Left colon (tissue), 2 donors: ENCODE measurements at regions not wholly inside any gene's neighbourhood (a gene's known extent, or its start where the extent isn't known, plus 50 kb on each side); places are given as distances from the start of the nearest gene placed in this dataset.

Source experiments
- ATAC-seq: fragments of 200-7000 bp; cut with Tn5 transposase; one replicate; pipeline ENCODE4 v1.9.1; 2020; ENCODE audit warnings: mild to moderate bottlenecking, moderate library complexity
- DNase-seq, 2 donors: peaks; one replicate each; pipeline ENCODE4 v3.0.0-alpha.2; 2020
- intact Hi-C, 2 donors: fragments of 100-400 bp; cut with DNase I in 1 of 2; cut with micrococcal nuclease in 1 of 2; formaldehyde crosslinking; loops; one replicate each; pipeline versions ENCODE4 v1.11.2 to v1.14.0; 2022; cut with DNase I, micrococcal nuclease
- donor health status: DM: no; HTN: no; CAD: no.
- donor health status: DM: yes; HTN: yes; CAD: no.

DNA sequence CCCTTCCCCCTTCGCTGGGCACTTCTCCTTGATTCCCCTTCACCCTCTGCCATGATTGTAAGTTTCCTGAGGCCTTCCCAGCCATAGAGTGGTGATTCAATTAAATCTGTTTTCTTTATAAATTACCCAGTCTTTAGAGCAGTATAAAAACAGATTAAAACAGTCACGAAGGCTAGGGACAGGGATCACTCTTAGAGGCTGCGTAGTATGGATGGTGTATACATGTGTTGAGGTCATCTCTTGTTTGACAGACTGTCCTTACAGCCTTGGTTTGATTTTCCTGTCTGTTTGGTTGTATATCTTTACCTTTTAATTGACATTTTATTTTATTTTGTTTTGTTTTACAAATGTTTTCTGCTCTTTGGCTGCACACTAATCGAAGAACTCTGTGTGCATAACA, 1155.7 kb upstream of the CDH18 start:
- no peak for DNase-seq
- ATAC-seq = no peak
- intact Hi-C loops = no loop called here

DNA sequence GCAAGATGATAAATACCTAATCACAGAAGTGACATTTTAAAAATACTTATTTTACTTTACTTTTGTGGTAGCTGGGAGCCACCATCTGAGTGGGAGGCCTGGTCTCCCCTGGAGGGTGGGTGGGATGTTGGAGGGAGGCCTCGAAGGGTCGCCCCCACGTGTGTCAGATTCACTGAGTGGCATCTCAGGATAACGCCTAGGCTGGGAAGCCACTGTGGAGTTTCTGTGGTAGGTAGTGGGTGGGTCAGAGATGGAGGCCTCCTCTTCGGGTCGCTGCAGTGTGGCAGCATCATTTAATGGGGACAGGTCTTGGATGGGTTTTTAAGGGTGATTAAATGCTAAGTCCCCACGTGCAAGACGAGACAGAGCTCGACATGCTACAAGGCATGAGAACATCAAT, 1154.8 kb upstream of the CDH18 start:
- intact Hi-C loops = no loop called here
- no peak for ATAC-seq
- no peak for DNase-seq

DNA sequence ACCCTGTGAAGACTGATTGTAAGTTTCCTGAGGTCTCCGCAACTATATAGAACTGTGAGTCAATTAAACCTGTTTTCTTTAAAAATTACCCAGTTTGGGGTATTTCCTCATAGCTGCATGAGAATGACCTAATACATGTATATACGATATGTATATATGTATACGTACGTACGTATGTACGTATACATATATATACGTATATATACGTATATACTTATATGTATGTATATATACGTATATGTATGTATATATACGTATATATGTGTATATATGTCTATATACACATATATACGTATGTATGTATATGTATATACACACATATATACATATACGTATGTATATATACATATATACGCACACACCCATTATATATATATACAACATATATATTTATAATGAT, 1153.0 kb upstream of the CDH18 start:
- intact Hi-C loops = no loop called here
- no peak for DNase-seq
- no peak for ATAC-seq

DNA sequence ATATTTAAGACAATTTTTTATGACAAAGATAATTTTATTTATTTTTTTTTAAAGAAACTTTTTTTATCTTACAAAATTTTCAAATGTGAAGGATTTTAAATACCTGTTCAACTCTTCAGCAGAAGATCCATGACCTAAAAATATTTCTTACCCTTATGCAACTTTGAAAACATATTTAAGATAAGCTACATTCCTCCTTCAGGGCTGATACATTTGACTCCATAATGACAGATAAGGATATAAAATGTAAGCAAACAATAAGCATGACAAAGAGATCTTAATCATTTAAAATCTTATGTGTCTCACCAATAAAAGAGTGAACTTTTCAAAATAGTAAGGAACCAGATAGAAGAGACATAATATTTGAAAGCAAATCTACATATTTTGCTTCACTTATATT, 1138.2 kb upstream of the CDH18 start:
- ATAC-seq (no peak), DNase-seq (no peak)
- intact Hi-C loops = no loop called here

DNA sequence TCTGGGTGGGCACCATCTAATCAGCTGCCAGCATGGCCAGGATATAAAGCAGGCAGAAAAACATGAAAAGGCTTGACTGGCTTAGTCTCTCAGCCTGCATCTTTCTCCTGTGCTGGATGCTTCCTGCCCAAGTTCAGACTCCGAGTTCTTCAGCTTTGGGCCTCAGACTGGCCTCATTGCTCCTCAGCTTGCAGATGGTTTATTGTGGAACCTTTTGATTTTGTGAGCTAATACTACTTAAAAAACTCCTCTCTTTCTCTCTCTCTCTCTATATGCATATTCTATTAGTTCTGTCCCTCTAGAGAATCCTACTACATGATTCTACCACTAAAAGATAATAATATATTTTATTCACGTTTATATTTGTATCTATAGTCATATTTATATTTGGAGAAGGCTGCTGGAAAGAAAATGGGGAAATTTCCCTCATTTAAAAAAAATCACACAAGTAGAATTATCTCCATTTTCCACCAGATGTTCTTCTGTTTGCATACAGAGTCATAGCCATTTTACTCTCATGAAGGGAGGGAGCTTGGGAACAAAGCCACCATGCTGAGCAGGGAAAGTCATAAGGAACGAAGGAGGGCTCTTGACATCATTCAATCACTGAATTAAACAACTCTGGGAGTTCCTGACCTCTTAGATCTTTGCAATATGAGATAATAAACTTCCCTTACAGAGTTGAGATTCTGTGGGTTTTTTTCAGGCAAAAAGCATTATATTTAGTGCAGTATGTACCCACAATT, 1137.4 kb upstream of the CDH18 start:
- intact Hi-C loops = no loop called here
- DNase-seq = no peak
- no peak for ATAC-seq

DNA sequence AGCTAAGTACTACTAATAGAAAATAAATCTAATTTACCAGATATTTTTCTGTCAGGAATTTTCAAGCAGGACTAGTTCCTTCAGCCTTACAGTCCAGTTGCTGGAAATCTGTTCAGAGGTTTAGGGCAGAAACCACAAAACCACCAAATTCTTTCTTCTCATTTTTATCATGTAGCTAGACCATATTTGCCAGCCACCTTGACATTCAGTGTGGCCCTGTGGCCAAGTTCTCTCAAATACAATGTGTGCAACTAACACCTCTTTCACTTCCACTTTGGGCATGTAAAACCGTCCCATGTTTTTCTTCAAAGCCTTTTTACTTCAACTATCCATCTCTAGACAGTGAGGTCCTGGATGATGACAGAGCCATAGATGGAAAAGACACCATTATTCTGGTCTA, 1133.2 kb upstream of the CDH18 start:
- ATAC-seq = no peak
- intact Hi-C loops = no loop called here
- DNase-seq = no peak

DNA sequence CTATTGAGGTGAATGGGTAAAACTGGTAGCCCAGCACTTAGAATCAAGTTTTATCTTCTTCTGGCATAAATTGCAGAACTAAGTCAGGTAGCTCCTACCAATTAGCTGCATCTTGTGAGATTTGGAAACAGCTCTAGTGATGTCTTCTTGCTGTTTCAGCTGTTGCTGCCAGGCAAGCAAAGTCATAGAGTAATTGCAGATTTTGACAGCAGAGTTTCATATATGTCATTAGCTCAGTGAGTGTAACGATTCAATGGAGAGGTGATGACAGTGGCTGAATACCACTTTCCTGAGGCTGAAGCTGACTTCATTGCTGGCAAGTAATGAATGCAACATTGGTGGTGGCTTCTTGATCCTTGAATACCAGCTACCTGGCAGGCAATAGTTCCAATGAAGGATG, 1109.7 kb upstream of the CDH18 start:
- DNase-seq (no peak), ATAC-seq (no peak)
- intact Hi-C loops = no loop called here

DNA sequence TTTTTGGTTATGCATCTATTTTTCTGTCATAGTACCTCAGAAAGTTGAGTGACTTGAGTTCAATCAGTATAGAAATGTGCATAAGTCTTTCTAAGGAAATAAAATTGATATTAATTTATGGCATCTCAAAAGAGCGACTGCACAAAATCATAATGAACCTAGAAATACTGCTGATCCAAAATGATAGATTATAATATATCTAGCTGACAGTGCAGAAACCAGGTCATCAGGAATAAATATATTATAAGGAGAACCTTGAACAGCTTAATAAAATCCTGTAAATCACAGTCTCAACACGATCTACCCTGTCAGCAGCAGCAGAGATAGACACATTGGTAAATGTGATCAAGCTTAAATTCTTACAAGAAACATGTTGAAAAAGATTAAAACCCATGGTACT, 1106.6 kb upstream of the CDH18 start:
- no peak for DNase-seq
- intact Hi-C loops = no loop called here
- ATAC-seq = no peak

DNA sequence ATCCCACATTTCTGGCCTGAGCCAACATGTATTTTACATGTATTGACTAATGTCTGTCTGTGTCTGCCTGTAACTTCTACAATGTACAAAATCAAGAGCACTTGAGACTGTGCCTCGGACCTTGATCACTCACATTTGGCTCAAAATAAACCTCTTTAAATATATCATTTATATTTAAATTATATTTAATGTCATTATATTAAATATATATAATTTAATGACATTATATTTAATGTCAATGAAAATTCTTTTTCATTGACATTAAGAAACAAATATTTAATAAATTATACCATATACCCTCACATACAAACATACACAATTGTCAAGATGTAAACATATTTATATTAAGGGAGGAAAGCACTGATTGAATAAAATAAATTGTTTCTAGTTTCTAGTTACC, 1099.8 kb upstream of the CDH18 start:
- no peak for ATAC-seq
- intact Hi-C loops = no loop called here

DNA sequence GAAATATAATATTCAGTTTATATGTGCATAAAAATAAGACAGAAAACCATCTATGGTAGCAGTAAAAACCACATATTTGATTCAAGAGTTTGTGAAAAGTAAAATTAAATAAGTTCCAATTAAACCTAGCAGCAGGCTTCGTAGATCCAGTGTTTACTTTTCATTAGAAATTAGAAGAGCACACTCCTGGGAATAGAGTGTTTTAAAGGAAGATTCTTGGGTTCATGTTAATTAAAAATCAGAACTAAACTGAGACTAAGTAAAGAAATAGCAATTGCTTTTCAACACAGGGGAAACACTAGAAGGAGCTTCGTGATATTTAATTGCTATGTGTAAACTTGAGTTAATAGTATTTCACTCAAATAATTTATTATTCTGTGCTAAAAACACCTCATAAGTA, 1097.8 kb upstream of the CDH18 start:
- DNase-seq = no peak
- intact Hi-C loops = no loop called here
- no peak for ATAC-seq

More for the DNA sequence above, 1099.8 kb upstream of the CDH18 start:
- no peak for DNase-seq

DNA sequence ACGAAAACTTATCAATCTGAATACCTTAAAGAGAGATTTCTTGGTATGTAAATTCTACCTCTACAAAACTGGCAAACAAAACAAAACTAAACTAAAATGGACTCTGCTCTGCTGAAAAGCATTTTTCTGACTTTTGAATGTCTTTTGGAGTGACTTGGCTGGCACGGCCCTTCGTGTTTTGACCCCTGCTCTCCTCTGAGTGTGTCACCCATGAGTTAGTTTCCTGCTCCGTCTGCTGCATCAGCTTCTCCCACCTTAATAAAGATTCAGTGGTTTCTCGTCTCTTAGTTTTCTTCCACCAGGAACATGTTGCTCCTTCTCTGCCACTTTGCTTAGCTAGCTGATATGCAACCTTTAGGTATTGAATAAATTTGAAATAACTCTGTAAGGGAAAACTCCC, 1084.0 kb upstream of the CDH18 start:
- DNase-seq (no peak), ATAC-seq (no peak)
- intact Hi-C loops = no loop called here

DNA sequence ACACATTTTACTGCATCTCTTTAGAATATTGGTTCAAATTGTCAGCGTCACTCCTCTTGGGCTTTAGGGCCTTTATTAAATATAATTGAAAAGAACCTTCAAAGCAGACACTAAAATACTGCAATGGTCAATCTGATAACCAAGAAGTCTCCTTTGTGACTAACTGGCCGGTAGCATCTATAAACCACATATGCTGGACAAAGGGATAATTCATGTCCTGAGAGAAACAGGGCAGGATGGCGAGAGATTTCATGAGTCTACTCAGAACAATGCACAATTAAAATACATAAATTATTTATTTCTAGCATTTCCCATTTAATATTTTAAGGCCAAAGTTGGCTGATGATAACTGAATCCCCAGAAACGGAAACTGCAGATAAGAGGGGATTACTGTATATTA, 1083.4 kb upstream of the CDH18 start:
- ATAC-seq = no peak
- intact Hi-C loops = no loop called here
- DNase-seq = no peak

DNA sequence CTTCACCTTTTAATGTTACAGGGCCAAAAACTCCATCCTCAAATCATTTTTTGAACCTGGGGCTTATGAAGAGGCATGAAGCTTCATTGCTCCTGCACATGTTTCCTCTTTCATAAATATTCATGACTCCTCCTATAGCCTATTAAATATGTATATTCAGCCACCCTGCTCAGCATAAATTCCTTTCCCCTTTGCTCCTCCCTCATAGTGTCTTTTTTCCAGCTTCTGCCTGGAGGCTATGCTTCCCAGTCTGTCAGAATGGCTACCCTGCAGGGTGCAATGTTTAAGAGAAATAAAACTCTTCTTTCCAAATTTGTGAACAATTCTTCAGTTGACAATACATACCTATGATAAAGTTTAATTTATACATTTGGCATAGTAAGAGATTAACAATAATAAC, 1082.9 kb upstream of the CDH18 start:
- ATAC-seq (no peak), DNase-seq (no peak)
- intact Hi-C loops = no loop called here

DNA sequence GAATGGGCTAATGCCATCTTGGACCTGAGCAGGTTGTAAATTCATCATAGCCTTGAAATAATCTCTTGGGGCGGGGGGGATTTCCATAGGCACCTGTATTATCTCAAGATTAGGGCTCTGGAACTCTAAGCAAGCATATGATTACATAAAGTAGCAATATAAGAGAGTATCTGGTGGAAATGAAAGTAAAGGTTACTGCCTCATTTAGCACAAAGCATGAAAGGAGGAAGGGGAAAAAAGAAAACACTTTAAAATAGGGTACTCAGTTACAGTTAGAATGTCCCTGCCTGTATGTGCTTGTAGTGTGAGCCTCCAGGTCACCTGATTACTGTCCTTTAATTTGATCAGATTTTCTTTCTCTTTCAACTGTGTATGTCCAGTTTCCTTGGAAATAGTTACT, 1079.7 kb upstream of the CDH18 start:
- ATAC-seq (no peak), DNase-seq (no peak)
- intact Hi-C loops = no loop called here

DNA sequence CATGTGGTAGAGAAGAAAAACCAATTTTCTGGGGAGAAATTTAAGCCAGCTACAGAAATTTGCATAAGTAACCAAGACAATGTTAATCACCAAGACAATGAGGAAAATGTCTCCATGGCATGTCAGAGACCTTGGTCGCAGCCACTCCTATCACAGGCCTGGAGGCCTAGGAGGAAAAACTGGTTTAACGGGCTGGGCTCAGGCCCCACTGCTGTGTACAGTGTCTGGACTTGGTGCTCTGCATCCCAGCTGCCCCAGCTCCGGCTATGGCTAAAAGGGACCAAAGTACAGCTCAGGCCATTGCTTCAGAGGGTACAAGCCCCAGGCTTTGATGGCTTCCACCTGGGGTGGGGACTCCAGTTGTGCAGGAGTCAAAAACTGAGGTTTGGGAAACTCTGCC, 1075.1 kb upstream of the CDH18 start:
- DNase-seq (no peak), ATAC-seq (no peak)
- intact Hi-C loops = no loop called here

DNA sequence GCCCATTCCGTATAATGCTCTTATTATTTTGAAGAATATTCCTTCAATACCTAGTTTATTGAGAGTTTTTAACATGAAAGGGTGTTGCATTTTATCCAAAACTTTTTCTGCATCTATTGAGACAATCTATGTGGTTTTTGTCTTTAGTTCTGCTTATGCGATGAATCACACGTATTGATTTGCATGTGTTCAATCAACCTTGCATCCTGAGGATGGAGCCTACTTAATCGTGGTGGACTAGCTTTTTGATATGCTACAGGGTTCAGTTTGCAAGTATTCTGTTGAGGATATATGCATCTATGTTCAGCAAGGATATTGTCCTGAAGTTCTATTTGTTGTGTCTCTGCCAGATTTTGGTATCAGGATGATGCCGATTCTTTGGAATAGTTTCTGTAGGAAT, 1070.3 kb upstream of the CDH18 start:
- DNase-seq = no peak
- no peak for ATAC-seq
- intact Hi-C loops = no loop called here

DNA sequence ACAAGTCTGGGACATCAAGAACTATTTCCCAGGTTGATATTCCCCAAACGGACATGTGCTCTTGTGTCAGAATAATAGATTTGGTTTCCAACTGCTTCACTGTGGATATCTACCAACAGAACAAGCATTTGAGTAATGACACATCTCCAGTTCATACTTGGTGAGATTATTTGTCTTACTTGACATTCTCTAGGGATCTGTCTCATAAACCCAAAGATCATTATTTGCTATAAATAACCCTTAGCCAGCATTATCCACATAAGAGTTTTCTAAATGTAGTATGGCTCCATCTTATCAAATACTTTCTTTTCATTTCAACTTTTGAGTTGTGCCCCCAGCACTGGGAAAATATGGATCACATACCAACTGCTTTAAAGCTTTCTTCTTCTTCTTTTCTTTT, 1063.9 kb upstream of the CDH18 start:
- no peak for DNase-seq

DNA sequence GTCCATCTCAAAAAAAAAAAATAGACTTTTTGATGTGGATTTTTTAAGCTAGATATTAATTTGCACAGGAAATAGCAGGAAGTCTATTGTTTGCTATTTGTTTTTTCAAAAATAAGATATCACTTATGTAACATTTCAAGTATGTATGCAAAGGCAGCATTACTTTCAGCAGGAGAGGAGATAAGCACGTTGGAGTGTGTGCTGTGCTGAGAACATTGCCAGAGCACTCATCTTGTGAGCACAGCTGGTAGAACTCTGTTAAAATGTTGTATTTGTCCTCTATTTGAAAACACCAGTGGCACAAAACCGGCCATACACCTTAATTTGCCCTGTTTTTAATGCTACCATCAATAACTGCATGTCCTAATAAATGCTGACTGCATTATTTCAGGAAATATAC, 1061.9 kb upstream of the CDH18 start:
- no peak for ATAC-seq
- no peak for DNase-seq
- intact Hi-C loops = no loop called here

More for the DNA sequence above, 1063.9 kb upstream of the CDH18 start:
- no peak for ATAC-seq
- intact Hi-C loops = no loop called here

DNA sequence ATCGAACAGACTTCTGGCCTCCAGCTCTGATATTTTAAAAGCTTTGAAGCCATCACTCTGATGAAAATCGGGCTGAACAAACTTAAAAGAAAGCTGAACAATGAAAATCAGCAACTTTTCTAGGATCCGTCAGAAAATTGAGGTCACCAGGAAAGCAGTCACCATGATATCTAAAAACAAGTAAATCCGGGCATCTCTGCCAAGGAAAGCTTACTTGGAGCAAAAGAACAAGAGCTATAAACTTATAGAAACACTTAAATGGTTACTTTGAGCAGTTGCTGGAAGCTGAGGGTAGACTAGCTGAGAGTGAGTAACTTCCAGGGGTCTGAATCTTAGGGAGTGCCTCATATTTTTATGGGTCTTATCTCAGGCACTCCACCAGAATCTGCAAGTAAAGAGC, 1043.0 kb upstream of the CDH18 start:
- intact Hi-C loops = no loop called here
- ATAC-seq (no peak), DNase-seq (no peak)

DNA sequence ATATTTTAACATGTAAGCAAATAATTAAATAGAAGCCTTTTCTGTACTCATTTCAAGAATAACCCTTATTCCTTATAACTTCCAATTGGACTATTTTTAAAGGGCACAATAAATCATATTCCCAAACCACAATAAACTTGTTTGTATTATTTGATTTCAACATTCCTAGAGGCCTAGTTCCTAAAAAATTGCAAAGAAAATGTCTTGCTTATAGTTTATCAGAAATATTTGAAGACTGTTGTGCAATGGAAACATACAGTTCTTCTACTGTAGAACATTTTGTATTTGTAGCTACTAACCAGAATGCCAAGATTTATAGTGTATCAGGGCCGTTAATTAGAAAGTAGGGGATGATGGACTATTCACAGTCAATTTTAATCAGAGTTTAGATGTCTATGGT, 1037.0 kb upstream of the CDH18 start:
- ATAC-seq = no peak
- DNase-seq = no peak
- intact Hi-C loops = no loop called here

DNA sequence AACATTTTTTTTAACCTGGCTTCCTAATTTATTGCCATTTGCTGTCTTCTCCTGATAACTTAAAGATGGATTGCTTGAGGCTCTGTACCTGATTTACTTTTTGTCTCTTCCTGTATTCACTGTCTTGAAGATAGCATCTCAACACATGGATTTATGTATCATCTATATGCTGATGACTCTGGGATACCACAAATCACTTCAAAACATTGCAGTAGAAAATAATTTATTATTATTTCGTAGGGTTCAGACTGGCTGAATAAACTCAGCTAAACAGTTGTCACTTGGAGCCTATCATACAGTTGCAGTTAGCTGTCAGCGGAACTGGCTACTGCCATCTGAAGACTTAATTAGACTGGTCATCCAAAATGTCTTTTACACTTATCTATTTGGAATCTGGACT, 1025.2 kb upstream of the CDH18 start:
- ATAC-seq (no peak), DNase-seq (no peak)
- intact Hi-C loops = no loop called here

DNA sequence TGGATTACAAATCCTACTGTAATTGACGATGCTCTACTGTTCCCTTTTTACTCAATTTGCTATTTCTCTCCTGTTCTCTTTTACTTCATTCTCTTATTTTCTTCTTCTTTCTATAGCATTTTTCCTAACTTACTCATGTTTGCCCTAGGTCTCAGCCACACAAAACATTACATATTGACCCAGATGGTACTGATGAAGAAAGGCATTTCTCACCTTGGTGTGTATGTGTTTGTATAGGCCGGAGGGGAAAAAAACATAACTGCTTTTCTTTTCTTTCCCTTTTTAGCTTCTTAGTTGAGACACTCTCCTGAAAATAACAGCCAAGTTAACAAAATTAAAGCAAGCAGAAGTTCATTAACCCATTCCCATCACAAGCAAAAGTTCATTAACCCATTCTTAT, 1019.8 kb upstream of the CDH18 start:
- DNase-seq (no peak), ATAC-seq (no peak)
- intact Hi-C loops = no loop called here
